ENCODE measurements at regions not wholly inside any gene's neighbourhood (a gene's known extent, or its start where the extent isn't known, plus 50 kb on each side); places are given as distances from the start of the nearest gene placed in this dataset.
A peak's percentile ranks its signal among the peaks of the same experiment; 100 is the strongest.

DNA sequence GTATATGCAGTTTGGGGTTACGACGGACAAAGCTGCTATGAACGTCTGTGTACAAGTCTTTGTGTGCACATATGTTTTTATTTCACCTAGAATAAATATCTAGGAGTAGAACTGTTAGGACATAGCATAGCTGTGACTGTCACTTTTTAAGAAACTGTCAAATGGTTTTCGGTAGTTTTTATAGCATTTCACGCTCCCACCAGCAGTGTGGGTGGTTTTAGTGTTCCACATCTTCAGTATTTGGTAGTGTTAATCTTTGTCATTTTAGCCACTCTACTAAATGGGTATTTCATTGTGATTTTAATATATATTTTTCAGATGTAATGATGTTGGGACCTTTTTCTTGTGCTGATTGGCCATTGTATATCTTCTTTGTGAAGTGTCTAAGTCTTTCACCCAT, 109.1 kb upstream of the BCAT1 start:
- no peak for DNase-seq

GRCh38 chr12:25056486-25057130, 107.7 kb upstream of the BCAT1 start:
- DNase-seq = no peak

- DNase-seq = no peak
These were observed 107.1 kb upstream of the BCAT1 start for GRCh38 chr12:25056011-25056410.

GRCh38 chr12:25054783-25055144, 105.9 kb upstream of the BCAT1 start:
- peak; percentile 20 for DNase-seq

- DNase-seq = no peak
These were observed 105.3 kb upstream of the BCAT1 start for GRCh38 chr12:25054076-25054782.

DNA sequence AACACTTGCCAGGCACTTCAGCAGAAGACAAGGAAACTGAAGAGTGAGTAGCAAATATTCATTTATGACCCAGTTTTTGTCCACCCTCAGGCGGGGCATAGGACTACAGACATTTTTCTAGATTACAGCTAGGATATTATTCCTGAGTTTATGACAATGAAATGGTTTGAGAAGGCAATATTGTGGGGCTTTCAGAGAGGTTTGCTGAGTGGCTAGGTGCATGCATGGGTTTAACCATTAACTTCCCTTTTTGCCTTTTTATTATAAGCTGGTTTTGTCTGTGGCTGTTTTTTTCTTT, 104.0 kb upstream of the BCAT1 start:
- DNase-seq = no peak

- peak; percentile 13 for DNase-seq
These were observed 103.5 kb upstream of the BCAT1 start for GRCh38 chr12:25052196-25052913.

DNA sequence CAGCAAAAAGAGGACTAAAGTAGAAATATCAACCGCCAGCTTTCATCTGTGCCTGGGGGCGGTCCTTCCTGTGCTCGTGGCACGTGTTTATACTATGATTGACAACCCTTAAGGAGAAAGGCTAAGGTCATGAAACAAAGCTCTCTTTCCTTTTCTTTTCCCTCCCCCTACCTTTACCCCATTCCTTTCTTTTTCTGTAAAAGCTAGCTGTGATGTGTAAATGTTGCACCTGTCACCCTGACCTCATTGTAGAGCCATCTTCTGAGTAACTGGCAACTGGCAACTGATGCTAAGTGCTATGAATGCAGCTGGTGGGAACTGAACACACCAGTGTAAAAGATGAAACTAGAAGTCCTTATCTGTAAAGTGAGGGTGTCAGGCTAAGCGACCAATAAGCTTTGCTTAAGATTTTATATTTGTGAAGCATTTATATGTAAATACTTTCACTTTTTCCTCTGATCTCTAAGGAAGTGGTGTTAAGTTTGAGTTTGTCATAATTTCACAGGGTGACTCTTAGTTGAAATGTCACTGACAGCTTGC, 102.8 kb upstream of the BCAT1 start:
- peak; percentile 4 for DNase-seq

- DNase-seq = no peak
These were observed 102.3 kb upstream of the BCAT1 start for GRCh38 chr12:25051171-25051570.

GRCh38 chr12:25045869-25046268, 97.0 kb upstream of the BCAT1 start:
- no peak for DNase-seq

DNA sequence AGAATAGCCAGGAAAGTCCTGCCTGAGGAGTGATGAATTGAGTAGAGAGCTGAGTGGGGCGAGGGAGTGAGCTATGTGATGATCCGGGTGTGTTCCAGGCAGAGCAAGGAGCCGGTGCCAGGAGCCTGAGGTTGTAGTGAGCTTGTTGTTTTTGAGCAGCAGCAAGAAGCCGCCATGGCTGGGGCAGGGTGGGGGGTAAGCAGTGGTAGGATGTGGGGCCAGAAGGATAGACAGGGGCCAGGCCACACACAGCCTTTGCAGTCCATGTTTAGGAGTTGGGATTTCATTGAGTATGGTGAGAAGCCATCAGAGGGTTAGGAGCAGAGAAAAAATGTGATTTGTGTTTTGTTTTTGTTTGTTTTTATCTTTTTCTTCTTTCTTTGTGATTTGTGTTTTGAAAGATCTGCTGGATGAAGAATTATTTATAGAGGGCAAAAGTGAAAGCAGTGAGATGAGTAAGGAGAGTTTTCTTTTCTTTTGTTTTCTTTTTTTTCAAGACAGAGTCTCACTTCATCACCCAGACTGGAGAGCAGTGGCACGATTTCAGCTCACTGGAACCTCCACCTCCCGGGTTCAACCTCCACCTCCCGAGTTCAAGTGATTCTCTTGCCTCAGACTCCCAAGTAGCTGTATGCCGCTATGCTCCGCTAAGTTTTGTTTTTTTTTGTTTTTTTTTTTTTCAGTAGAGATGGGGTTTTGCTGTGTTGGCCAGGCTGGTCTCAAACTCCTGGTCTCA, 92.3 kb upstream of the BCAT1 start:
- no peak for DNase-seq

- DNase-seq = no peak
These were observed 91.7 kb upstream of the BCAT1 start for GRCh38 chr12:25040593-25040992.

DNA sequence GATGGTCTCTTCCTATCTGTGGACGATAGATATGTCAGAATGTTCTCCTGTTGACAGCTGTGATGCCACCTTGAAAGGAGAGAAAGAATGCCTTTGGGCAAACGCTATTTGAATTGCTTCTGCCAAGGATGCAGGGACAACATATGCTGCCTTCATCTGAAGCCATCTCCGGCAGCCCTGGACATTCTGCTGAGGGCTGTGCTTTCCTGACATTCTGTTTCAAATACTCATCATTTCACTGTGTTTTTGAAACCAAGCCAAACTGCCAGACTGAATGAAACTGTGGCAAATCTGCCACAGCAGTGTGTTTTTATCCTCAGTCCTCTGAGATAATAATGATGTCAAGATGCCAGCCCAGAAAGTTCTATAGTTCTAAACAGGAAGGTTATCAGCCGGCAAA, 85.8 kb upstream of the BCAT1 start:
- DNase-seq = no peak

- DNase-seq = no peak
These were observed 77.1 kb upstream of the BCAT1 start for GRCh38 chr12:25025951-25026490.

DNA sequence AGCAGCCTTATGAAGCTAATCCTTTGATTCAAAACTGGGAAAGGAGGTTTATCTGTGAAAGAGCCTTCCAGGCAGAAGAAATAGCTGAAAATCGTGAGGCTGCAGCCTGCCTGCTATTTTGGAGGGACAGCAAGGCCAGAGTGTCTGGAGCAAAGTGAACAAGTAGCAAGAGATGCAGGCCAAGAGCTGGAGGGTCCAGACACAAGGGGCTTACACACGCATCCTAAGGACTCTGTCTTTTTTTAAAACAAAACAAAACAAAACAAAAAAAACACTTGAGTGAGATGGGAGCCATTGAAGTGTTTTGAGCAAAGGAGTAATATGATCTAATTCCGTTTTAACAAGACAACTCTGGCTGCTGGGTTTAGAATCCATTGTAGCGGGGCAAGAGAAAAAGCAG, 76.4 kb upstream of the BCAT1 start:
- DNase-seq = no peak

DNA sequence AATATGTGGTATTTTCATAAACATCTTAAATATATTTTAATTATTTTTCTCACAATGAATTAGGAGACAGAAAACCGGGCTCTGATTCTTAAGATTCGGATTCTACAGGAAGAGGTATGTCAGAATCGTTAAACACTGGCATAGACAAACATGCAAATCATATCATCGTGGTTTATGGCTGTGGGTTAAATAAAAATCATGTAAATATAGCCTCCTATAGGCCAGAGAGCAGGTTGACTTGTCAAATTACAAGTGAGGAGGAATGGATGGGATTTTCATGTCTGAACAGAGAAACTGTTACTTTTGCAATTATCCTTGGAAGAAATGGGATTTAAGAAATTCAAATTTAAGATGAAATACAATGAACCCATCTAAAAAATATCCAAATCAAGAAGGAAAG, 74.9 kb upstream of the BCAT1 start:
- no peak for DNase-seq

GRCh38 chr12:25020621-25021243, 71.8 kb upstream of the BCAT1 start:
- no peak for DNase-seq

DNA sequence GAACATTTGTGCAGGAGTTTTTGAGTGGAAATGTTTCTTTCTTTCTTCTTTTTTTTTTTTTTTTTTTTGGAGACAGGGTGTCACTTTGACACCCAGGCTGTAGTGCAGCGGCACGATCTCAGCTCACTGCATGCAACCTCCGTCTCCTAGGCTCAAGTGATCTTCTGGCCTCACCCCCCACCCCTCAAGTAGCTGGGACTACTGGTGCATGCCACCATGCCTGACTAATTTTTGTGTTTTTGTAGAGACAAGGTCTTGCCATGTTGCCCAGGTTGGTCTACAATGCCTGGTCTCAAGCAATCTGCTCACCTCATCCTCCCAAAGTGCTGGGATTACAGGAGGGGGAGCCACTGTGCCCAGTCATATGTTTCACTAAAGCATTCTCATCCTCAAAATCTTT, 69.2 kb upstream of the BCAT1 start:
- no peak for DNase-seq

DNA sequence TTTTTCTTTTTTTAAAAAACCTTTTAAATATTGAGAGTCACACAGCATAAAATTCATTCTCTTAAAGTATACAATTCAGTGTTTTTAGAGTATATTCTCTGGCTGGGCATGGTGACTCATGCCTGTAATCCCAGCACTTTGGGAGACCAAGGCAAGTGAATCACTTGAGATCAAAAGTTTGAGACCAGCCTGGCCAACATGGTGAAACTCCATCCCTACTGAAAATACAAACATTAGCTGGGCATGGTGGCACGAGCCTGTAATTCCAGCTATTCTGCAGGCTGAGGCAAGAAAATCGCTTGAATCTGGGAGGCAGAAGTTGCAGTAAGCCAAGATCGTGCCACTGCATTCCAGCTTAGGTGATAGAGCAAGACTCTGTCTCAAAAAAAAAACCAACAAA, 68.4 kb upstream of the BCAT1 start:
- no peak for DNase-seq

DNA sequence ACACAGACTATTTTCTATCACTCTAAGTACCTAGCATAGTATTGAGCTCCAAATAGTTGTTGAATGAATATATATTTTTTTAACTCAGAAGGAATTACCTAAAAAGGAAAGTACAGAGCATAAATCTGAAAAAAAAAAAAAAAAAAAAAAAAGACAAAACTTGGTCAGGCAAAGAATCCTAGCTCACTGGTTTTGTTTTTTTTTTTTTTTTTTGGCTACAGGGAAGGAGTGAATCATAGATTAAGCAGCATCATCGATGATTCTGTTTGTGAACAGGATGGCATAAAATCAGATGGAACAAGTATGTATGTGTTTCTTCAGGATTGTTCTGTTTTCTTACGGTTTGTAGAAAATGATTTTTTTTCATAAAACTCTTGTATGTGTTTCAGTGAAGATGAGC, 66.1 kb upstream of the BCAT1 start:
- no peak for DNase-seq

- no peak for DNase-seq
These were observed 64.2 kb upstream of the BCAT1 start for GRCh38 chr12:25013061-25013460.

DNA sequence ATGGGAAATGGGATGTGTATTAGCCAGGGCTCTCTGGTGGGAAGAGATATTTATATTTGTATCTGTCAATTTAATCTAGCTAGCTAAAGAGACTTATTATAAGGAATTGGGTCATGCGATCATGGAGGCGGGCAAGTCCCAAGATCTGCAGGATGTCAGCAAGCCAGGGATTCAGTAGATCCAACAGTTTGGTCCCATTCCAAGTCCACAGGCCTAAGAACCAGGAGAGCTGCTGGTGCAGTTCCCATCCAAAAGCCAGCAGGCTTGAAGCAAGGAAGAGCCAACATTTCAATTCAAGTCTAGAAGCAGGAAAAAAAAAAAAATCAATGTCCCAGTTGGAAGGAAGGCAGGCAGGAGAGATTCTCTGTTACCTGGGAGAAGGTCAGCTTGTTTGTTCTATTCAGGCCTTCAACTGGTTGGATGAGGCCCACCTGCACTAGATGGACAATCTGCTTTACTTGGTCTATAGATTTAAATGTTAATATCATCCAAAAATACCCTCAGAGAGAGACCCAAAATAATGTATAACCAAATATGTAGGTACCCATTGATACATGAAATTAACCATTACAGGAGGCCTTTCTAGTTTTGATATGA, 60.7 kb upstream of the BCAT1 start:
- DNase-seq = no peak
